ENCODE measurements at regions not wholly inside any gene's neighbourhood (a gene's known extent, or its start where the extent isn't known, plus 50 kb on each side); places are given as distances from the start of the nearest gene placed in this dataset.

GRCh38 chr15:56868170-56868569 is 50.3 kb upstream of the TCF12 start:
- Histone ChIP-seq H3K4me1 (ENCODE audit: control insufficient read depth in 1 of 2, low read depth in 2 of 2) (peaks cover 8 to 18% of the 10 kb centered on the region in 2 donors), H3K36me3 (no peaks in the 10 kb centered on the region), H3K27ac (no peak overlapping the region), H3K27me3 (replicated peaks; ENCODE audit: insufficient read depth) (no peaks in the 10 kb centered on the region), H3K9me3 (no peaks in the 10 kb centered on the region), H3K4me3 (no peak overlapping the region)
- ATAC-seq (ENCODE audit: insufficient number of reproducible peaks, low FRiP score, low read depth), result no peak
- no peak for DNase-seq (ENCODE audit: low spot score)
- TF ChIP-seq CTCF (IDR thresholded peaks at IDR 0.05), result no peak

GRCh38 chr15:56866803-56867202 is 51.6 kb upstream of the TCF12 start:
- no peak for TF ChIP-seq CTCF (IDR thresholded peaks at IDR 0.05)
- no peaks in the 10 kb centered on the region for H3K36me3 ChIP-seq
- DNase-seq (ENCODE audit: low spot score), result no peak
- H3K4me3 ChIP-seq, result no peak overlapping the region
- ATAC-seq (ENCODE audit: insufficient number of reproducible peaks, low FRiP score, low read depth), result no peak
- H3K27me3 ChIP-seq (replicated peaks; ENCODE audit: insufficient read depth), result no peaks in the 10 kb centered on the region
- H3K9me3 ChIP-seq, result no peaks in the 10 kb centered on the region
- no peak overlapping the region for H3K27ac ChIP-seq
- peaks cover 8% of the 10 kb centered on the region in 2 donors for H3K4me1 ChIP-seq (ENCODE audit: control insufficient read depth in 1 of 2, low read depth in 2 of 2)

- H3K4me3 ChIP-seq, result no peak overlapping the region
- H3K27ac ChIP-seq, result no peak overlapping the region
- no peaks in the 10 kb centered on the region for H3K36me3 ChIP-seq
- TF ChIP-seq CTCF (IDR thresholded peaks at IDR 0.05), result no peak
- H3K4me1 ChIP-seq (ENCODE audit: control insufficient read depth in 1 of 2, low read depth in 2 of 2), result no peaks in the 10 kb centered on the region
- H3K9me3 ChIP-seq, result no peaks in the 10 kb centered on the region
- H3K27me3 ChIP-seq (replicated peaks; ENCODE audit: insufficient read depth), result no peaks in the 10 kb centered on the region
- DNase-seq (ENCODE audit: low spot score) (no peak), ATAC-seq (ENCODE audit: insufficient number of reproducible peaks, low FRiP score, low read depth) (no peak)
Measured at GRCh38 chr15:56857828-56858227, 60.6 kb upstream of the TCF12 start.

- H3K27ac ChIP-seq, result no peak overlapping the region
- no peak for ATAC-seq (ENCODE audit: insufficient number of reproducible peaks, low FRiP score, low read depth)
- H3K4me1 ChIP-seq (ENCODE audit: control insufficient read depth in 1 of 2, low read depth in 2 of 2), result no peaks in the 10 kb centered on the region
- no peak for DNase-seq (ENCODE audit: low spot score)
- H3K27me3 ChIP-seq (replicated peaks; ENCODE audit: insufficient read depth), result no peaks in the 10 kb centered on the region
- H3K9me3 ChIP-seq, result no peaks in the 10 kb centered on the region
- H3K4me3 ChIP-seq, result no peak overlapping the region
- no peaks in the 10 kb centered on the region for H3K36me3 ChIP-seq
- TF ChIP-seq CTCF (IDR thresholded peaks at IDR 0.05), result no peak
Measured at GRCh38 chr15:56856934-56857333, 61.5 kb upstream of the TCF12 start.

- DNase-seq (ENCODE audit: low spot score), result no peak
- no peak overlapping the region for H3K27ac ChIP-seq
- no peak overlapping the region for H3K4me3 ChIP-seq
- no peaks in the 10 kb centered on the region for H3K4me1 ChIP-seq (ENCODE audit: control insufficient read depth in 1 of 2, low read depth in 2 of 2)
- ATAC-seq (ENCODE audit: insufficient number of reproducible peaks, low FRiP score, low read depth), result no peak
- H3K27me3 ChIP-seq (replicated peaks; ENCODE audit: insufficient read depth), result no peaks in the 10 kb centered on the region
- no peak for TF ChIP-seq CTCF (IDR thresholded peaks at IDR 0.05)
- H3K36me3 ChIP-seq, result no peaks in the 10 kb centered on the region
- no peaks in the 10 kb centered on the region for H3K9me3 ChIP-seq
Measured at GRCh38 chr15:56844892-56845291, 73.6 kb upstream of the TCF12 start.

Data from thoracic aorta (tissue), 2 donors.